8988T (cell line): ENCODE measurements at regions not wholly inside any gene's neighbourhood (a gene's known extent, or its start where the extent isn't known, plus 50 kb on each side); places are given as distances from the start of the nearest gene placed in this dataset.

Experiments used
- DNase-seq: peaks from one replicate; pipeline ENCODE4 v3.0.0; 2011

- DNase-seq: no peak
These were observed 440.2 kb upstream of the ST6GAL2 start for GRCh38 chr2:107325981-107326786.

GRCh38 chr2:107334306-107334705, 448.3 kb upstream of the ST6GAL2 start:
- DNase-seq: no peak

- no peak for DNase-seq
These were observed 450.6 kb upstream of the ST6GAL2 start for GRCh38 chr2:107336526-107336925.

- DNase-seq: no peak
These were observed 451.4 kb upstream of the ST6GAL2 start for GRCh38 chr2:107337209-107337898.

- no peak for DNase-seq
These were observed 452.1 kb upstream of the ST6GAL2 start for GRCh38 chr2:107338059-107338458.

GRCh38 chr2:107338571-107338970, 452.6 kb upstream of the ST6GAL2 start:
- DNase-seq: no peak

- no peak for DNase-seq
These were observed 455.0 kb upstream of the ST6GAL2 start for GRCh38 chr2:107340955-107341354.

- no peak for DNase-seq
These were observed 463.4 kb upstream of the ST6GAL2 start for GRCh38 chr2:107349329-107349728.

GRCh38 chr2:107354175-107354574, 468.2 kb upstream of the ST6GAL2 start:
- no peak for DNase-seq

GRCh38 chr2:107358362-107358761, 468.3 kb upstream of the RGPD4 start:
- no peak for DNase-seq

GRCh38 chr2:107359021-107359420, 467.7 kb upstream of the RGPD4 start:
- DNase-seq: no peak

- DNase-seq: no peak
These were observed 464.8 kb upstream of the RGPD4 start for GRCh38 chr2:107361751-107362381.

- no peak for DNase-seq
These were observed 463.7 kb upstream of the RGPD4 start for GRCh38 chr2:107362993-107363392.

- DNase-seq: no peak
These were observed 462.9 kb upstream of the RGPD4 start for GRCh38 chr2:107363806-107364205.

- DNase-seq: no peak
These were observed 462.2 kb upstream of the RGPD4 start for GRCh38 chr2:107364361-107364950.

GRCh38 chr2:107374249-107374648, 452.4 kb upstream of the RGPD4 start:
- no peak for DNase-seq

- DNase-seq: no peak
These were observed 449.8 kb upstream of the RGPD4 start for GRCh38 chr2:107376909-107377308.

- DNase-seq: no peak
These were observed 445.8 kb upstream of the RGPD4 start for GRCh38 chr2:107380912-107381311.

GRCh38 chr2:107383691-107384090, 443.0 kb upstream of the RGPD4 start:
- no peak for DNase-seq

GRCh38 chr2:107384422-107384821, 442.3 kb upstream of the RGPD4 start:
- DNase-seq: no peak

GRCh38 chr2:107385921-107386320, 440.8 kb upstream of the RGPD4 start:
- DNase-seq: no peak

GRCh38 chr2:107392241-107392704, 434.4 kb upstream of the RGPD4 start:
- DNase-seq: no peak

- no peak for DNase-seq
These were observed 433.2 kb upstream of the RGPD4 start for GRCh38 chr2:107393516-107393915.
